Upper lobe of right lung (tissue), 1 donor: ENCODE measurements at regions not wholly inside any gene's neighbourhood (a gene's known extent, or its start where the extent isn't known, plus 50 kb on each side); places are given as distances from the start of the nearest gene placed in this dataset.

Source experiments
- ATAC-seq: fragments of 200-7000 bp; cut with Tn5 transposase; one replicate; pipeline ENCODE4 v1.9.1; 2020; ENCODE audit warnings: mild to moderate bottlenecking, moderate library complexity
- DNase-seq: peaks from one replicate; pipeline ENCODE4 v3.0.0-alpha.2; 2020
- H3K27ac ChIP-seq: fragments of 200-600 bp; one replicate; pipeline ENCODE4 v1.8.0; 2022
- H3K27me3 ChIP-seq: fragments of 200-600 bp; one replicate; pipeline ENCODE4 v1.8.0; 2022; ENCODE audit warnings: mild to moderate bottlenecking
- H3K36me3 ChIP-seq: fragments of 200-600 bp; one replicate; pipeline ENCODE4 v1.8.0; 2022
- H3K4me1 ChIP-seq: fragments of 200-600 bp; one replicate; pipeline ENCODE4 v1.8.0; 2022
- H3K4me3 ChIP-seq: fragments of 200-600 bp; one replicate; pipeline ENCODE4 v1.8.0; 2022; ENCODE audit warnings: mild to moderate bottlenecking
- H3K9me3 ChIP-seq: fragments of 200-600 bp; one replicate; pipeline ENCODE4 v1.8.0; 2022
- CTCF ChIP-seq: fragments of 200-600 bp; IDR thresholded peaks from one replicate; pipeline ENCODE4 v1.8.0; 2022; ENCODE audit warnings: antibody characterized with exemption
- intact Hi-C: fragments of 100-400 bp; cut with DNase I; formaldehyde crosslinking; loops from one replicate; pipeline ENCODE4 v1.11.0; 2022
- donor health status: DM: no; HTN: yes; CAD: no; lungs with severe emphysema.

DNA sequence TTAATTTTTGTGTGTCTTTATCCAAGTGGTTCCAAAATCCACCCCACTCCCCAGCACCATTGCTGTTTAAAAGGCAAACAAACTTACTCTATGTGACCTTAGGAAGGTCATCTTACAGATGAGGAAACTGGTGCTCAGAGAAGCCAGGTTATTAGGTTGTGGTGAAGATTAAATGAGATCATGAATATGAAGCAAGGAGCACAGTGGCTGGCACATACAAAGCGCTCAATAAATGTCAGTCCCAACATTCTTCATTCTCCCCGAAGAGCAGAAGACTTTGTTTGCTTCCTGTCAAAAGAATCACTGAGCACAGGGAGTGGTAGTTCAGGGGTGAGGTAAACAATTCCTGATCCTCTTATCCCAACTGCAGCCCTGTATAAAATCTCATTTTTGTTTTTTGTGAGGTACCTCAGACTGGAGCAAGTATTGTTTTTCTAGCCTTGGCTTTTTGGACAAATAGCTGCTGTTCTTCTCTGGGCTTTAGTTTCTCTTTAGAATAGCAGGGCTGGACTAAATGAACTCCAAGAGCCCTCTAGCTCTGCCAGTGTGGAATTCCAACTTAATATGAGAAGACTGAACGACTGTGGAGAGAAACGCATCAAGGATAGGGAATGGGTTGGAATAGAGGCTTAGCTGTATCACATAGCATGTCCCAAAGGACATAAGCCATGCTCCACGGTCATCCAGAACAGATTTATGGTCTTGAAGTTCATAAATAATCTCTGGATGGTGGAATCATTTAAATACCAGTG, 455.3 kb upstream of the USP24 start:
- DNase-seq (no peak), ATAC-seq (no peak)
- Histone ChIP-seq H3K4me1 (no peaks in the 10 kb centered on the region), H3K27me3 (no peaks in the 10 kb centered on the region), H3K36me3 (no peaks in the 10 kb centered on the region), H3K9me3 (no peaks in the 10 kb centered on the region), H3K4me3 (no peak overlapping the region), H3K27ac (no peak overlapping the region)
- no peak for TF ChIP-seq CTCF
- intact Hi-C loops: no loop called here

- peak; percentile 29 for ATAC-seq
- no peaks in the 10 kb centered on the region for H3K4me1 ChIP-seq
- no peak overlapping the region for H3K4me3 ChIP-seq
- intact Hi-C loops: no loop called here
- no peaks in the 10 kb centered on the region for H3K36me3 ChIP-seq
- no peak overlapping the region for H3K27ac ChIP-seq
- H3K9me3 ChIP-seq: no peaks in the 10 kb centered on the region
- no peak for DNase-seq
- H3K27me3 ChIP-seq: no peaks in the 10 kb centered on the region
- TF ChIP-seq CTCF: no peak
Measured at GRCh38 chr1:55669293-55669692, 454.1 kb upstream of the USP24 start.

DNA sequence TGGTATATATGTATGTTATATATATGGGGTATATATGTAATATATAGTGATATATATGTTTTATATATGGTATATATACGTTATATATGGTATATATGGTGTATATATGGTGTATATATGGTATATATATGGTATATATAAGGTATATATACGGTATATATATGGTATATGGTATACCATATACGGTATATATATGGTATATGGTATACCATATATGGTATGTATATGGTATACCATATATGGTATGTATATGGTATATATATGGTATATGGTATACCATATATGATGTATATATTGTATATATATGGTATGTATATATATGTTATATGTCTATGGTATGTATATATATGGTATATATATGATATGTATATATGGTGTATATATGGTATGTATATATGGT, 447.7 kb upstream of the USP24 start:
- intact Hi-C loops: no loop called here
- no peak overlapping the region for H3K4me3 ChIP-seq
- no peaks in the 10 kb centered on the region for H3K4me1 ChIP-seq
- no peaks in the 10 kb centered on the region for H3K36me3 ChIP-seq
- H3K9me3 ChIP-seq: no peaks in the 10 kb centered on the region
- ATAC-seq: no peak
- H3K27me3 ChIP-seq: no peaks in the 10 kb centered on the region
- TF ChIP-seq CTCF: no peak
- H3K27ac ChIP-seq: no peak overlapping the region
- no peak for DNase-seq

GRCh38 chr1:55658917-55659316, 443.8 kb upstream of the USP24 start:
- H3K36me3 ChIP-seq: no peaks in the 10 kb centered on the region
- DNase-seq (no peak), ATAC-seq (no peak)
- H3K4me1 ChIP-seq: no peaks in the 10 kb centered on the region
- H3K9me3 ChIP-seq: no peaks in the 10 kb centered on the region
- no peaks in the 10 kb centered on the region for H3K27me3 ChIP-seq
- no peak overlapping the region for H3K27ac ChIP-seq
- TF ChIP-seq CTCF: no peak
- intact Hi-C loops: no loop called here
- no peak overlapping the region for H3K4me3 ChIP-seq

DNA sequence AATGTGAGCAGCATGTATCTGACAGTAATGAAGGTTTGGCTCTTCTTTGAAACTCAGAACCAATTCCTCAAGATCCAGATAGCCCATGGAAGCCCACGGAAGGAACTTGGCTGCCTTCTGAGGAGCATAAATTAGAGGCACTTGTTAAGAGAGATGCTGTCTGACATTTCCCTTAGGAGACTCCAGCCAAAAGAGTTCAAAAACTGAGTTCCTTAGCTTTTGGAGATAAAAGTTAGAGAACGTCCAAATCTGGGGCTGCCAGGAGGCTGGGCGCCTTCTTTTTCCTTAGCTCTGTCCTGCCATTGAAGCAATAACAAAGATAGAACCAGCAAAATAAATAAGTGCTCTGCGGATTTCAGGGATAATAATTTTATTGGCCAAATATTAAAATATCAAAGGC, 439.6 kb upstream of the USP24 start:
- ATAC-seq (no peak), DNase-seq (no peak)
- H3K27ac ChIP-seq: no peak overlapping the region
- TF ChIP-seq CTCF: no peak
- H3K4me1 ChIP-seq: no peaks in the 10 kb centered on the region
- H3K27me3 ChIP-seq: no peaks in the 10 kb centered on the region
- H3K4me3 ChIP-seq: no peak overlapping the region
- H3K36me3 ChIP-seq: no peaks in the 10 kb centered on the region
- H3K9me3 ChIP-seq: no peaks in the 10 kb centered on the region
- intact Hi-C loops: no loop called here

DNA sequence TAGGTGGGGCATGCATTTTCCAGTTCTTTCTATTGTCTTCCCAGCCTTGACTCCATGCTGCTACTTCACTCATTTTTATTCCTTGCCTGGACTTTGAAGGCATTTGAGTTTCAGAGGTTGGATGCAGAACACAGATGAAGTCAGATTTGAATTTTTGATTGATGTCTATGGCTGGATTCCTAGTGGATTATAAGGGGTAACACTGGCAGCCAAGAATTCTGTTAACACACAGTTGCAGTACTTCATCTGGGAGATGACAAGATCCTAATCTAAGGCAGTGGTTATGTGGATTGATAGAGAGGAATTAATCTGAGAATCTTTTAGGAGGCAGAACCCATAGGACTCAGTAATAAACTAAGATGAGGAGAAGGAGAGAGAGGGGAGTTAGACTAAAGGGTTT, 439.0 kb upstream of the USP24 start:
- TF ChIP-seq CTCF: no peak

More for the DNA sequence above, 439.0 kb upstream of the USP24 start:
- ATAC-seq: no peak
- intact Hi-C loops: no loop called here
- Histone ChIP-seq H3K27ac (no peak overlapping the region), H3K36me3 (no peaks in the 10 kb centered on the region), H3K4me1 (no peaks in the 10 kb centered on the region), H3K27me3 (no peaks in the 10 kb centered on the region), H3K9me3 (no peaks in the 10 kb centered on the region), H3K4me3 (no peak overlapping the region)
- DNase-seq: no peak
